PC-3 (cell line): ENCODE measurements at regions not wholly inside any gene's neighbourhood (a gene's known extent, or its start where the extent isn't known, plus 50 kb on each side); places are given as distances from the start of the nearest gene placed in this dataset.
A peak's percentile ranks its signal among the peaks of the same experiment; 100 is the strongest.

Source experiments
- ATAC-seq: fragments of 200-7000 bp; cut with Tn5 transposase; 2 replicates; pipeline ENCODE4 v1.9.1; 2020; ENCODE audit warnings: mild to moderate bottlenecking, moderate library complexity
- BruUV-seq: library from RNA; stranded (reverse); fragments of 400-500 nt; replicated peaks from 2 replicates; lab custom pipeline; 2021; lab: Mats Ljungman, UMichigan
- CTCF ChIA-PET: fragments of 300-600 bp; sonication (Branson Sonifier 250); formaldehyde crosslinking; loops from one replicate; lab custom pipeline; 2022; ENCODE audit warnings: antibody characterized with exemption; lab: Charles Lee
- POLR2A ChIA-PET: fragments of 300-600 bp; sonication (Branson Sonifier 250); formaldehyde crosslinking; loops from one replicate; lab custom pipeline; 2022; ENCODE audit warnings: antibody characterized with exemption; ENCODE audit not compliant: unreplicated experiment; lab: Charles Lee
- DNase-seq: peaks from one replicate; pipeline ENCODE4 v3.0.0-alpha.2; 2015
- H2AFZ ChIP-seq: fragments of 300-600 bp; sonication (generic); 2 replicates; pipeline ENCODE4 v1.6.0; 2016; ENCODE audit warnings: antibody characterized with exemption, low read length
- H3F3A ChIP-seq: fragments of 300-600 bp; sonication (generic); one replicate; pipeline ENCODE4 v1.6.0; 2017; ENCODE audit warnings: antibody characterized with exemption, low read length, control low read depth, mild to moderate bottlenecking; ENCODE audit not compliant: unreplicated experiment
- H3K27ac ChIP-seq: fragments of 300-600 bp; sonication (generic); 2 replicates; pipeline ENCODE4 v1.5.1; 2016; ENCODE audit warnings: mild to moderate bottlenecking, low read length
- H3K27me3 ChIP-seq: fragments of 300-600 bp; sonication (generic); 2 replicates; pipeline ENCODE4 v1.6.1; 2016; ENCODE audit warnings: low read length, mixed read lengths
- H3K36me3 ChIP-seq: fragments of 300-600 bp; sonication (generic); 2 replicates; pipeline ENCODE4 v1.6.1; 2016; ENCODE audit warnings: low read depth, mixed run types, low read length, mixed read lengths
- H3K4me1 ChIP-seq: fragments of 300-600 bp; sonication (generic); 2 replicates; pipeline ENCODE4 v1.5.1; 2016; ENCODE audit warnings: low read length; ENCODE audit not compliant: insufficient read depth
- H3K4me2 ChIP-seq: fragments of 300-600 bp; sonication (generic); 2 replicates; pipeline ENCODE4 v1.6.0; 2016; ENCODE audit warnings: low read length
- H3K4me3 ChIP-seq: fragments of 300-600 bp; sonication (generic); 2 replicates; pipeline ENCODE4 v1.5.1; 2016; ENCODE audit warnings: mild to moderate bottlenecking, low read length, mixed read lengths
- H3K79me2 ChIP-seq: fragments of 300-600 bp; sonication (generic); 2 replicates; pipeline ENCODE4 v1.6.1; 2017; ENCODE audit warnings: low read length, mixed read lengths
- H3K9ac ChIP-seq: fragments of 300-600 bp; sonication (generic); 2 replicates; pipeline ENCODE4 v1.6.0; 2016; ENCODE audit warnings: mild to moderate bottlenecking, low read length
- H3K9me2 ChIP-seq: fragments of 300-600 bp; sonication (generic); replicated peaks from 2 replicates; pipeline ENCODE4 v1.6.1; 2016; ENCODE audit warnings: mixed run types, low read length, mixed read lengths
- H3K9me3 ChIP-seq: fragments of 300-600 bp; sonication (generic); 2 replicates; pipeline ENCODE4 v1.6.1; 2016; ENCODE audit warnings: low read length, mixed read lengths
- H4K20me1 ChIP-seq: fragments of 300-600 bp; sonication (generic); 2 replicates; pipeline ENCODE4 v1.6.1; 2016; ENCODE audit warnings: low read length, mixed read lengths
- EZH2 ChIP-seq: fragments of 300-600 bp; sonication (generic); IDR thresholded peaks from one replicate; pipeline ENCODE4 v1.6.1; 2017; ENCODE audit warnings: antibody characterized with exemption, mild to moderate bottlenecking, low read length; ENCODE audit not compliant: unreplicated experiment
- EZH2phosphoT487 ChIP-seq: fragments of 300-600 bp; sonication (generic); IDR thresholded peaks from 2 replicates; pipeline ENCODE4 v1.6.1; 2018; ENCODE audit warnings: mild to moderate bottlenecking, antibody characterized with exemption, low read length, borderline replicate concordance
- intact Hi-C: fragments of 100-400 bp; cut with micrococcal nuclease; formaldehyde crosslinking; loops from 2 replicates; pipeline ENCODE4 v1.9.0; 2023
- TF ChIP-seq, protein P1 (sequence below): fragments of 300-600 bp; sonication (generic); conservative IDR thresholded peaks from 2 replicates; pipeline ENCODE4 v1.5.1; 2017; ENCODE audit warnings: antibody characterized with exemption, low read depth, mild to moderate bottlenecking, low read length

DNA sequence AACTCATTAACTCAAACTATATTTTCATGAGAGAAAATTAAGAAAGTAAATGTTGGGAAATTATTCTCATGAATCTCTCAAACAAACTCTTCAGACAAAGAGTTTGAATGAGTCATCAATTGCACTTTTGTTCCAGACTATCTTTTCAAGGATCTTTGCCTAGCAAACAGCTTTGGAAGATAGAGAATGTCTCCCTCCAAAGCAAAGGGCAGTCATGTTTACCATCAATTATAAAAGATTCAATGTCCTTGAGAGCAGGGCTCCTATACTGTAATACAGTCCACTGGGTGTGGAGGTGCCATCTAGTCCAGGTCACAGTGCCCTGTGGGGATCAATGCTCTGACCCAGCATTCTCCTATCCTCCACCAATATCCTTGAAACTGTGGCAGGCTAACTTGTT, 1429.3 kb downstream of the EFNA5 start:
- ATAC-seq (peak; percentile 40; the same call in 1 of the 2 replicates), DNase-seq (peak; percentile 39)
- POLR2A ChIA-PET: no interaction called here
- Histone ChIP-seq H3K9me2 (no peaks in the 10 kb centered on the region), H3K27ac (no peak overlapping the region), H3K27me3 (no peaks in the 10 kb centered on the region), H3K9me3 (no peaks in the 10 kb centered on the region), H3K4me3 (no peak overlapping the region), H3K4me2 (no peak overlapping the region), H3K9ac (no peak overlapping the region), H3K36me3 (no peaks in the 10 kb centered on the region), H3K79me2 (no peaks in the 10 kb centered on the region), H2AFZ (no peak overlapping the region), H4K20me1 (no peaks in the 10 kb centered on the region), H3F3A (no peaks in the 10 kb centered on the region), H3K4me1 (peaks cover 3% of the 10 kb centered on the region; the same call in 1 of the 2 replicates)
- TF ChIP-seq EZH2: no peak
- TF ChIP-seq EZH2phosphoT487: no peak
- CTCF ChIA-PET: no interaction called here
- BruUV-seq: no TSS peak
- intact Hi-C loops: no loop called here

GRCh38 chr5:106205916-106206571, 1464.7 kb downstream of the EFNA5 start:
- Histone ChIP-seq H3K27ac (no peak overlapping the region), H3K4me2 (no peak overlapping the region), H3K79me2 (no peaks in the 10 kb centered on the region), H3K9me2 (no peaks in the 10 kb centered on the region), H3K4me3 (no peak overlapping the region), H3K36me3 (no peaks in the 10 kb centered on the region), H3F3A (no peaks in the 10 kb centered on the region), H4K20me1 (no peaks in the 10 kb centered on the region), H3K27me3 (no peaks in the 10 kb centered on the region), H2AFZ (no peak overlapping the region), H3K9me3 (no peaks in the 10 kb centered on the region), H3K4me1 (no peaks in the 10 kb centered on the region), H3K9ac (no peak overlapping the region)
- BruUV-seq: no TSS peak
- CTCF ChIA-PET: no interaction called here
- ATAC-seq: no peak
- no peak for TF ChIP-seq EZH2
- DNase-seq: no peak
- POLR2A ChIA-PET: no interaction called here
- intact Hi-C loops: no loop called here

- Histone ChIP-seq H2AFZ (no peak overlapping the region), H3F3A (no peaks in the 10 kb centered on the region), H3K9me2 (no peaks in the 10 kb centered on the region), H3K9ac (no peak overlapping the region), H3K4me2 (no peak overlapping the region), H3K4me1 (no peaks in the 10 kb centered on the region), H3K4me3 (no peak overlapping the region), H3K9me3 (no peaks in the 10 kb centered on the region), H3K27ac (no peak overlapping the region), H3K36me3 (no peaks in the 10 kb centered on the region), H4K20me1 (no peaks in the 10 kb centered on the region), H3K79me2 (no peaks in the 10 kb centered on the region), H3K27me3 (no peaks in the 10 kb centered on the region)
- TF ChIP-seq EZH2: no peak
- ATAC-seq (no peak), DNase-seq (no peak)
- ChIA-PET CTCF (no interaction called here), POLR2A (no interaction called here)
- no TSS peak for BruUV-seq
- intact Hi-C loops: no loop called here
Measured at GRCh38 chr5:106202035-106202434, 1468.7 kb downstream of the EFNA5 start.

DNA sequence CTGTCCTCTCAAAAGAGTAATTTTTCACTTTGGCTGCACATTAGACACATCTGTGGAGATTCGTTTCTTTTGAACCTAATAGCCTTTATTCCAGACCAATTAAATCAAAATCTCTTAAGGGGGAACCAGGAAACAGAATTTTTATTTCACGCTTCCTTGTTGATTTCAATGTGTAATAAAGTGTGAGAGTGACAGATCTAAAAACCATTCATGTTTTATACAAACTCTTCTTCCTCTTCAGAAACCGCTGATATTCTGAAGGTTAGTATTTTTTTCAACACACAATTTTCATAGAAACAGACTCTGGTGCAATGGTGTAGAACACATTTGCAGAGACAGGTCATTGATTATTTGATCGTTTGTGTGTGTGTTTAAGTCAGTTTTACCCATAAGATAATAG, 1469.8 kb downstream of the EFNA5 start:
- no peaks in the 10 kb centered on the region for H3K27me3 ChIP-seq
- no peak overlapping the region for H2AFZ ChIP-seq
- no TSS peak for BruUV-seq
- H3K9me3 ChIP-seq: no peaks in the 10 kb centered on the region
- H3K4me1 ChIP-seq: no peaks in the 10 kb centered on the region
- POLR2A ChIA-PET: no interaction called here
- H4K20me1 ChIP-seq: no peaks in the 10 kb centered on the region
- CTCF ChIA-PET: no interaction called here
- no peak for DNase-seq
- no peaks in the 10 kb centered on the region for H3K9me2 ChIP-seq
- H3K4me2 ChIP-seq: no peak overlapping the region
- no peaks in the 10 kb centered on the region for H3K79me2 ChIP-seq
- TF ChIP-seq EZH2phosphoT487 (no peak), EZH2 (no peak)
- TF ChIP-seq, protein P1, sequence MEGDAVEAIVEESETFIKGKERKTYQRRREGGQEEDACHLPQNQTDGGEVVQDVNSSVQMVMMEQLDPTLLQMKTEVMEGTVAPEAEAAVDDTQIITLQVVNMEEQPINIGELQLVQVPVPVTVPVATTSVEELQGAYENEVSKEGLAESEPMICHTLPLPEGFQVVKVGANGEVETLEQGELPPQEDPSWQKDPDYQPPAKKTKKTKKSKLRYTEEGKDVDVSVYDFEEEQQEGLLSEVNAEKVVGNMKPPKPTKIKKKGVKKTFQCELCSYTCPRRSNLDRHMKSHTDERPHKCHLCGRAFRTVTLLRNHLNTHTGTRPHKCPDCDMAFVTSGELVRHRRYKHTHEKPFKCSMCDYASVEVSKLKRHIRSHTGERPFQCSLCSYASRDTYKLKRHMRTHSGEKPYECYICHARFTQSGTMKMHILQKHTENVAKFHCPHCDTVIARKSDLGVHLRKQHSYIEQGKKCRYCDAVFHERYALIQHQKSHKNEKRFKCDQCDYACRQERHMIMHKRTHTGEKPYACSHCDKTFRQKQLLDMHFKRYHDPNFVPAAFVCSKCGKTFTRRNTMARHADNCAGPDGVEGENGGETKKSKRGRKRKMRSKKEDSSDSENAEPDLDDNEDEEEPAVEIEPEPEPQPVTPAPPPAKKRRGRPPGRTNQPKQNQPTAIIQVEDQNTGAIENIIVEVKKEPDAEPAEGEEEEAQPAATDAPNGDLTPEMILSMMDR: no peak
- no peak for ATAC-seq
- H3F3A ChIP-seq: no peaks in the 10 kb centered on the region
- no peak overlapping the region for H3K9ac ChIP-seq
- H3K36me3 ChIP-seq: no peaks in the 10 kb centered on the region
- intact Hi-C loops: no loop called here
- H3K27ac ChIP-seq: no peak overlapping the region
- H3K4me3 ChIP-seq: no peak overlapping the region
